NB4 (cell line): ENCODE measurements at regions not wholly inside any gene's neighbourhood (a gene's known extent, or its start where the extent isn't known, plus 50 kb on each side); places are given as distances from the start of the nearest gene placed in this dataset.

Experiments used
- MYC ChIP-seq: IDR thresholded peaks from 2 replicates; pipeline ENCODE4 v1.6.1; 2011; ENCODE audit warnings: low read depth, low read length
- POLR2A ChIP-seq: IDR thresholded peaks from 2 replicates; pipeline ENCODE4 v1.6.1; 2011; ENCODE audit warnings: mild to moderate bottlenecking; ENCODE audit not compliant: insufficient read length; ENCODE audit errors: extremely low read depth
- TF ChIP-seq, protein P1 (sequence below): IDR thresholded peaks from one replicate; pipeline ENCODE4 v1.5.1; 2012; ENCODE audit warnings: low read depth, low read length

DNA sequence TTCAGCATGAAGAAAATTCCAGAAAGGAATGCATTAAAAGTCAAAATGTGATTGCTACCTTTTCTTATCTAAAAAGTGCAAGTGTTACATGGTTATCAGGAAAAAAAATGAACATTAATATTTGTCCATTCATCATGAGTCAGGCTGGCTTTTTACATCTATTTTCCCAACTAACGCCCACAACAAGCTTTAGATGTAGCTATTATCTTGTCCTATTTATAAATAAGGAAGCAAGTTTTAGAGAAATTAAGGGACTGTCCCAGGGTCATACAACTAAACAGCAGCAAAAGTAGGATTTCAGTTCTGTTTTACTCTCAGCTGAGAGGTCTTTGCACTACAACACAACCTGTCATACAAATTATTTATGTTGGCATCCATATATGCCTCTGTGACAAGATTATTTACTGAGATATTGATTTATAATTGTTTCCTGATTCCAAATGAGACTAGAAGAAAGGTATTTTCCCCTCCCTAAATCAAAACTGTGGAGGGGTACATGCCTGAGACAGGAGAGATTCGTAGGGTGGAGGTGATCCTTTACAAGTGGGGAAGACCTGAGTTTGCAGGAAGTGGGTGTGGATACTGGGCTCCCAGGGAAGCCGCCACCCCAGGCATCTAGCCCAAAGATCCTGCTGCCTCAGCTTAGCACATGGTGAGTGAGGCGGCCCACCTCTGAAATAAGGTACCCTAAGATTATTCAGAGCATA, 57.2 kb upstream of the ARID5B start:
- no peak for TF ChIP-seq POLR2A
- TF ChIP-seq, protein P1, sequence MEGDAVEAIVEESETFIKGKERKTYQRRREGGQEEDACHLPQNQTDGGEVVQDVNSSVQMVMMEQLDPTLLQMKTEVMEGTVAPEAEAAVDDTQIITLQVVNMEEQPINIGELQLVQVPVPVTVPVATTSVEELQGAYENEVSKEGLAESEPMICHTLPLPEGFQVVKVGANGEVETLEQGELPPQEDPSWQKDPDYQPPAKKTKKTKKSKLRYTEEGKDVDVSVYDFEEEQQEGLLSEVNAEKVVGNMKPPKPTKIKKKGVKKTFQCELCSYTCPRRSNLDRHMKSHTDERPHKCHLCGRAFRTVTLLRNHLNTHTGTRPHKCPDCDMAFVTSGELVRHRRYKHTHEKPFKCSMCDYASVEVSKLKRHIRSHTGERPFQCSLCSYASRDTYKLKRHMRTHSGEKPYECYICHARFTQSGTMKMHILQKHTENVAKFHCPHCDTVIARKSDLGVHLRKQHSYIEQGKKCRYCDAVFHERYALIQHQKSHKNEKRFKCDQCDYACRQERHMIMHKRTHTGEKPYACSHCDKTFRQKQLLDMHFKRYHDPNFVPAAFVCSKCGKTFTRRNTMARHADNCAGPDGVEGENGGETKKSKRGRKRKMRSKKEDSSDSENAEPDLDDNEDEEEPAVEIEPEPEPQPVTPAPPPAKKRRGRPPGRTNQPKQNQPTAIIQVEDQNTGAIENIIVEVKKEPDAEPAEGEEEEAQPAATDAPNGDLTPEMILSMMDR: no peak
- TF ChIP-seq MYC: no peak
